ENCODE measurements at regions not wholly inside any gene's neighbourhood (a gene's known extent, or its start where the extent isn't known, plus 50 kb on each side); places are given as distances from the start of the nearest gene placed in this dataset.

DNA sequence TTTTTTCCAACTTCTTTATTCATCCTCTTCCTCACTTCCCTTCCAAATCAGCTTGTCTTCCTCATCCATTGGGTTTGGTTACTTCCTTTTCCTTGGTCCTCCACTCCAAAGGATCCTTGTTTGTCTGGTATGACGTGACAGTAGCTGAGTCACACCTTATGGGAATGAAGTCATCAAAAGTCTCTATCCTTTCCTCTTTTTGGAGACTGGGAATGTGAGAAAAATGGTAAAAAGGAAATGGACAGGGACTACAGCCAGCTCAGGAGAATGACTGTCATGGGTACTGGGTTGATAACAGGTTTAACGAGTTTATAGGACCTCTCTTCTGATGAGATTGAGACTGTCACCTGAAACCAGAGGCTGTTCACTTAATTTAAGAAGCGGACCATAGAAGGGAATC, 76.2 kb upstream of the MYO10 start:
- Histone ChIP-seq H3K9me3 (ENCODE audit: low read length) (no peaks in the 10 kb centered on the region), H3K79me2 (ENCODE audit: insufficient read depth, low read length) (no peaks in the 10 kb centered on the region), H3K27me3 (ENCODE audit: insufficient read depth, low read length) (no peaks in the 10 kb centered on the region), H3K36me3 (ENCODE audit: insufficient read depth, low read length) (no peaks in the 10 kb centered on the region), H3K27ac (ENCODE audit: low read depth, low read length, poor library complexity, severe bottlenecking) (no peak overlapping the region), H3F3A (ENCODE audit: insufficient read depth, low read length) (no peaks in the 10 kb centered on the region), H3K9ac (ENCODE audit: low read length) (no peak overlapping the region), H3K4me1 (ENCODE audit: insufficient read depth, low read length, severe bottlenecking) (no peaks in the 10 kb centered on the region), H2AFZ (ENCODE audit: low read length) (no peak overlapping the region), H3K4me2 (ENCODE audit: low read length) (no peak overlapping the region), H3K9me2 (ENCODE audit: low read depth, low read length) (no peaks in the 10 kb centered on the region), H4K20me1 (ENCODE audit: insufficient read depth, low read length) (no peaks in the 10 kb centered on the region), H3K4me3 (ENCODE audit: low read depth, low read length, poor library complexity, severe bottlenecking) (no peak overlapping the region)
- TF ChIP-seq CTCF (IDR thresholded peaks at IDR 0.05; ENCODE audit: low read length): no peak
- TF ChIP-seq EZH2 (IDR thresholded peaks at IDR 0.05; ENCODE audit: borderline replicate concordance, low read length): no peak

GRCh38 chr5:17014686-17015085, 78.6 kb upstream of the MYO10 start:
- no peak overlapping the region for H3K9ac ChIP-seq (ENCODE audit: low read length)

GRCh38 chr5:17018871-17019270, 82.8 kb upstream of the MYO10 start:
- H3K27me3 ChIP-seq (ENCODE audit: insufficient read depth, low read length): no peaks in the 10 kb centered on the region
- no peak overlapping the region for H3K4me2 ChIP-seq (ENCODE audit: low read length)
- H3K36me3 ChIP-seq (ENCODE audit: insufficient read depth, low read length): no peaks in the 10 kb centered on the region
- TF ChIP-seq EZH2 (IDR thresholded peaks at IDR 0.05; ENCODE audit: borderline replicate concordance, low read length) (no peak), CTCF (IDR thresholded peaks at IDR 0.05; ENCODE audit: low read length) (no peak)
- H3K4me1 ChIP-seq (ENCODE audit: insufficient read depth, low read length, severe bottlenecking): no peaks in the 10 kb centered on the region
- H2AFZ ChIP-seq (ENCODE audit: low read length): no peak overlapping the region
- H3K79me2 ChIP-seq (ENCODE audit: insufficient read depth, low read length): no peaks in the 10 kb centered on the region
- H3F3A ChIP-seq (ENCODE audit: insufficient read depth, low read length): no peaks in the 10 kb centered on the region
- no peaks in the 10 kb centered on the region for H3K9me3 ChIP-seq (ENCODE audit: low read length)
- H3K9me2 ChIP-seq (ENCODE audit: low read depth, low read length): no peaks in the 10 kb centered on the region
- no peak overlapping the region for H3K9ac ChIP-seq (ENCODE audit: low read length)
- no peak overlapping the region for H3K27ac ChIP-seq (ENCODE audit: low read depth, low read length, poor library complexity, severe bottlenecking)
- no peak overlapping the region for H3K4me3 ChIP-seq (ENCODE audit: low read depth, low read length, poor library complexity, severe bottlenecking)
- no peaks in the 10 kb centered on the region for H4K20me1 ChIP-seq (ENCODE audit: insufficient read depth, low read length)

More at GRCh38 chr5:17014686-17015085, 78.6 kb upstream of the MYO10 start:
- no peaks in the 10 kb centered on the region for H3K36me3 ChIP-seq (ENCODE audit: insufficient read depth, low read length)
- no peaks in the 10 kb centered on the region for H3F3A ChIP-seq (ENCODE audit: insufficient read depth, low read length)
- no peak overlapping the region for H3K27ac ChIP-seq (ENCODE audit: low read depth, low read length, poor library complexity, severe bottlenecking)
- H3K4me1 ChIP-seq (ENCODE audit: insufficient read depth, low read length, severe bottlenecking): no peaks in the 10 kb centered on the region
- no peaks in the 10 kb centered on the region for H4K20me1 ChIP-seq (ENCODE audit: insufficient read depth, low read length)
- H3K9me3 ChIP-seq (ENCODE audit: low read length): no peaks in the 10 kb centered on the region
- H3K79me2 ChIP-seq (ENCODE audit: insufficient read depth, low read length): no peaks in the 10 kb centered on the region
- no peaks in the 10 kb centered on the region for H3K27me3 ChIP-seq (ENCODE audit: insufficient read depth, low read length)
- no peak overlapping the region for H3K4me2 ChIP-seq (ENCODE audit: low read length)
- no peak for TF ChIP-seq CTCF (IDR thresholded peaks at IDR 0.05; ENCODE audit: low read length)
- no peak for TF ChIP-seq EZH2 (IDR thresholded peaks at IDR 0.05; ENCODE audit: borderline replicate concordance, low read length)
- no peak overlapping the region for H3K4me3 ChIP-seq (ENCODE audit: low read depth, low read length, poor library complexity, severe bottlenecking)
- H2AFZ ChIP-seq (ENCODE audit: low read length): no peak overlapping the region
- H3K9me2 ChIP-seq (ENCODE audit: low read depth, low read length): no peaks in the 10 kb centered on the region
